GM19438 (cell line): ENCODE measurements at regions not wholly inside any gene's neighbourhood (a gene's known extent, or its start where the extent isn't known, plus 50 kb on each side); places are given as distances from the start of the nearest gene placed in this dataset.
"Not testable (repeated sequence)": the region's sequence is repeated elsewhere in the genome, so short reads cannot be mapped to it uniquely, and the experiment has no call there.

Experiments used
- ATAC-seq: cut with Tn5 transposase; IDR thresholded peaks from one replicate; pipeline ENCODE4 v1.9.1; 2021; ENCODE audit warnings: low read depth; ENCODE audit not compliant: unreplicated experiment

DNA sequence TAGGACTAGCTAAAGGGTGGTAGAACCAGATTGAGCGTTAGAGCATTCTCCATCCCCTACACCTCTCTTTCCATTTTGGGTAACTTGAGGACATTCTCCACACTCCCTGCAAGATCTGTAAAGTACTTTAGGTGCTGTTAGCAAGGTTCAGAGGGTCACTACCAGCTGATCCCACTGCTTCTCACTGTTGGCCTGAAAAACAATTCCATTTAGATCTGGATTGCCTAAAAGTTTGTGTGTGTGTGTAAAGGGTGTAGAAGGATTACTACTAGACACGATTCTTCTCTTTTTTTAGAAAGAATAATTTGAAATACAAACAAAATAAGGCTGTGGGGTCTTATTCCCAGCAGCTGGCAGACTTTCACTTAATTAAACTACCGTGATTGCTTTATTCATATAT, 95.1 kb upstream of the TMEM178A start:
- ATAC-seq: no peak

DNA sequence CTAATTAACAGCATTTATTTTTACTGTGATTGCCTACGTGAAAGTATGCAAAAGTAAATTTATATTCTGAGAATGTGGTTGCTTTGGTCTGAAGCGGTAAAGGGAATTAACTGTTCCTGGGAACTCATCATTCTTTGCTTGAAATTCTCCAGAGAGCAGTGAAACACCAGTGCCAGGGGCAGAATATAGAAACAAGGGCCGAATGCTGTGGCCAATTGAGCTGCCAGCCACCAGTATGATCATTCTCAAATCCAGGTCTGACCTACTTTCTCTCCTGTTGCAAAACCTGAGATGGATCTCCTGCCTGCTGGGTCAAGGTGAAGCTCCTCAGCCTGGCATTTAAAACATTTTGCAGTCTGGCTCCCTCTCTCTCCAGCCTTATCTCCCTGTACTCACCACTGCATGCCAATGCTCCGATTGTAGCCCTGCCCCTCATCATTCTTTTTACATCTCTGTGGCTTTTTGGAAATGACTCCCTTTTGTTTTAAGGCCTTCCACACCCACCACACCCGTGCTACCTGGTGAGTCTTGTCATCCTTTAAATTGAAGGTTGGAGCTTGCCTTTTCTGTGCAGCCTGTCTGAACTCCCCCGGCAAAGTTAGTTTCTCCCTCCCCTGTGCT, 94.5 kb upstream of the TMEM178A start:
- no peak for ATAC-seq

DNA sequence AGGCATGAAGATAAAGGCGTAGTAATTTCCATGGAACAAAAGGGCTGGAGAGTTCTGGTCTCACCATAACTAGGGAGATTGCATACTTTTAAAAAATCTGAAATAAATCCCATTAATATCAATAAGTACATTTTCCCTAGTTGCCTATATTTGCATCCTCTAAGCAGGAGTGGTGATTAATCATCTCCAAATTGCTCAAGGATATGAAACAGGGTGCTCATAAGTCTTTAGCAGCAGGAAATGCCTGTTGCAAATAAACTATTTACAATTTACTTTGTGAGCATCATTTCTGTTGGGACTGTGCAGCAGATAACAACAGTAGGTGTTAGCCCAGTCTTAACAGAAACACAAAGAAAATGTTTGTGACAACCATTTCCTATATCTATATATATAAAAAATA, 92.4 kb upstream of the TMEM178A start:
- ATAC-seq: no peak

DNA sequence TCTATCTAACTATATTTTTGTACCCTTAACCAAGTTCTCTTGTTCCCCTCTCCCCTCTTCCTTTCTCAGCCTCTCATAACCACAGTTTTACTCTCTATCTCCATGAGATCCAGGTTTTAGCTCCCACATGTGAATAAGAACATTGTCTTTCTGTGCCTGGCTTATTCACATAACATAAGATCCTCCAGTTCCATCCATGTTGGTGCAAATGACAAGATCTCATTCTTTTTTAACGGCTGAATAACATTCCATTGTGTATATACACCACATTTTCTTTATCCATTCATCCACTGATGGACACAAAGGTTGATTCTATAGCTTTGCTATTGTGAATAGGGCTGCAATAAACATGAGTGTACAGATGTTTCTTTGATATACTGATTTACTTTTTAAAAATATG, 83.9 kb upstream of the TMEM178A start:
- no peak for ATAC-seq

DNA sequence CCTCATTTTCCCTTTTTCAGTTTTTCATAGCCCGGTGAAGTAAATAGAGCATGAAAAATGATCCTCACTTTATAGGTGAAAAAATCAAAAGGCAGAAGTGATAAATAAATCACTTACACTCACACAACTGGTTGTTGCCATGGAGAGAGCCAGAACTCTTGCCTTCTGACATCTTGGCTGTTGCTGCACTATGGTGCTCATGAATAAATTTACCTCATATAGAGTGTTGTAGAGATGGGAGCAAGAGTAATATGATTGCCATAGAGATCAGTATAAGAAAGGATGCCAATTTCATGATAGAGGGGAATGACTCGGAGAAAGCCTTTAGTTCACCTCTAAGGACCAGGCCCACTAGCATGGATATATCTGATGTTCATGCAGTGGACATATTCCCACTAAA, 82.5 kb upstream of the TMEM178A start:
- ATAC-seq: no peak

DNA sequence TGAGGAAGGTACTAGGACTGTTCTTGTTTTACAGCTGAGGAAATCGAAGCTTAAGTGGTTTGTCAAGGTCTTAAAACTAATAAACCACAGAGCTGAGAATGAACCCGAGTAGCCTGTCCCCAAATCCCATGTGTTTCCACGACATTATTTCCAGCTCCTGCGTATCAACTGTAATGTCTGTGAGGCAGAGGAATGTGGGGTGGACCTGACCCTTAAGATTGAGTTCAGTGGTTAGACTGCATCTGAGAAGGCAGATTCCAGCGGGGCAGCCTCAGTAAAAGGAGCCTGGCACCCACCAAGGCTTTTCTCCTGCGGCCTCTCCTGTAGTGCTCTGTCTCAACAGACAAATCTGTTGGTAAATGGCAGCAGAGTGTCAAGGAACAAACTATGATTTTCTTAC, 81.9 kb upstream of the TMEM178A start:
- ATAC-seq: no peak

DNA sequence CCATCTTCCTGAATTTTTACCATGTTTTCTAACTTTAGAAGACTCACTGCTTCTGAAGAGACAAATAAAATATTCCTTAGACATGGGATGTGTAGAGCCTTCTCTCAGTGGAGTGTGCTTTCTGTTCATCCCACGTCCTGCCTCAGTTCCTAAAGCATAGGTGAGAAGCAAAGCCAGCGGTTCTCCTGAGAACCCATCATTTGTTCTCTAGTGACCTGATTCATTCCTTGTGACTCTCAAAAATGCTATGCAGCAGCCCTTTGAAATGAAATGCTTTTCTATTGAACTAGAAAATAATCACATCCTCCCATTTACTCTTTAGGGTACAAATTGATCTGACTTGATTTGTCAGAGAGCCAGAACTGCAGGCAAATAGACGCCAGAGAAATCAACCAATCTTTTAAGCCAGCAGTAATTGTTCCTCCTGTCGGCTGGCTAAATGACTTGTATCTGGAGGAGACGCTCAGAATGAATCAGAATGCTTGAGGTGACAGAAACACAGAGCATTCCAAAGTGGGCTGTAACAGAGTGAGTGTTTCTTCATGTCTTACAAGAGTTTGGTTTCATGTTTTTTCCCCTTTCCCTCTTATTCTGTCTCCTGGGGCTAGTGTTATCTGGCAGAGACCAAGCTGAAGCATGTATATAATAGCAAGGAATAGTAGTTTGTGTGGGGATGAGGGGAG, 81.3 kb upstream of the TMEM178A start:
- ATAC-seq: no peak

DNA sequence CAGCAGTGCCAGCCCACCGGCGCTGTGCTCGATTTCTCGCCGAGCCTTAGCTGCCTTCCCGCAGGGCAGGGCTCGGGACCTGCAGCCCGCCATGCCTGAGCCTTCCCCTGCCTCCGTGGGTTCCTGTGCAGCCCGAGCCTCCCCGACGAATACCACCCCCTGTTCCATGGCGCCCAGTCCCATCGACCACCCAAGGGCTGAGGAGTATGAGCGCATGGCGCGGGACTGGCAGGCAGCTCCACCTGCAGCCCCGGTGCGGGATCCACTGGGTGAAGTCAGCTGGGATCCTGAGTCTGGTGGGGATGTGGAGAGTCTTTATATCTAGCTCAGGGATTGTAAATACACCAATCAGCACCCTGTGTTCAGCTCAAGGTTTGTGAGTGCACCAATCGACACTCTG, 80.2 kb upstream of the TMEM178A start:
- not testable (repeated sequence) for ATAC-seq

DNA sequence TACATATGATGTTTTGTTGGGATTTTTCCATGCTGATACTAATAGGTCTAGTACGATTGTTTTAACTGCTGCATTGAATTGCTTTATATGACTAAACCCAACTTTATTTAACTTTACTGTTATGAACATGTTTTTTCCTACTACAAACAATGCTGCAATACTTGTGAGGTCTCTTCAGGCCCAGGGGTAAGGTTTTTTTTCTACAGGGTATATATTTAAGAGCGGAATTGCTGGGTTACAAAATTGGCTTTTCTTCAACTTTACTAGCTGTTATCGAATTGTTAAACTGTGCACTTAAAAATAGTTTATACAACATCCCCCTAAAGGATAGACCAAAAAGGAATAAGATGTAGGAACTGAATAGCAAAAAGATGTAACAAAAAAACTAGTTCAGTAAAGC, 78.5 kb upstream of the TMEM178A start:
- no peak for ATAC-seq

DNA sequence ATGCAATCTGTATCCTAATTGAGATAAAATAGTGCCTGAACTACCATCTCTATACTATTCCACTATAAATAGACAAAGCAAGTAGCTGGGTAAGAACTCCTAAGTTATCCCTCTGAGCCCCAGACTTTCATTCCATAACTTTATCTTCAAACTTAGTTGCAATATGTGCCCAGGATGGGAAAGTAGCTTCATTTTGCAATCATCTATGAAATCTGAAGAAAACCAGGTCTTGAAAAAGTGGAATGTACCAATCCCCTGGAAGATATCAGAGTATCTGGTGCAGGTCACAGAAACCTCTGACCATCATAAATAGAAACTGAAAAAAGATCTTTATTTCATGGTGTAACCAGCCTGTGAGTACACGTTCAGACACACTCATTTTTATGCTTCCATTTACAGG, 78.1 kb upstream of the TMEM178A start:
- no peak for ATAC-seq

DNA sequence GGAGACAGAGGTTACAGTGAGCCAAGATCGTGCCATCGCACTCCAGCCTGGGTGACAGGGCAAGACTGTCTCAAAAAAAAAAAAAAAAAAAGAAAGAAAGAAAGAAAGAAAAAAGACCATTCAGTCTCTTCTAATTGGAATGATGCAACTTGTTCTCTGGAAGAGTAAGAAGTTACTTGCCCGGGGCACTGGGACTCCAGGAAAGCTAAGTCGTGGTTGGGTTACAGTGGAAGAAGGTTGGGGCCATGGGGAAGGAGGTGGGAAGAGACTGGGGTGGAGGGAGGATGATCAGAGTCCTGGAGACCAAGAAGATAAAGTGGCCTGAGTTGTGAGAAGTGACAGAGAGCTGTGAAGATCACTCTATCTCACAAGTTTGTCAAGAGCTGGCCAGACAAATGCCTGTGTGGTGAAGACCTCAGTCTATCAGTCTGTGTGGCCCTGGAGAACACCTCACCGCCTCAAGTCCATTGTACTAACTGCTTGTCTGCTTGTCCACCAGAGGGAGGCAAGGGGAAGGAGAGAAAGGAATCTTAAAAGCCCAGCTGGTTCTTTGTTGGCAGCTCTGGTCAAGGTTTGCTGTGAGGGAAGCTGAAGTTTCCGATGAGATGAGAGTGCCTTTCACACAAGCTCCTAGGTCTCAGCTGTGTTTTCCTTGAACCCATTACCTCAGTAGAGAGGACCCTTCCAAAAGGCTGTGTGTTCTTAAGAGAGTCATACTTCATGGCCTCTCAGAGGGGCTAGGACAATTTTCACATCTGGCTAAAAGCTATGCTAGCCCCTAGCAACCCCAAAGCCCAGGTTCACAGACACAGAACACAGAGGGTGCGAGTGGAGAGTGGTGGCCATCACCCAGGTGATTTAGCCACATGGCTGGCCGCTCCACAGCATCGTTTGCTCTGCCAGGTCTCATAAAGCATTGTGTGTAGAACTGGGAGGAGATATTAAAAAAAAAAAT, 72.0 kb upstream of the TMEM178A start:
- ATAC-seq: no peak

DNA sequence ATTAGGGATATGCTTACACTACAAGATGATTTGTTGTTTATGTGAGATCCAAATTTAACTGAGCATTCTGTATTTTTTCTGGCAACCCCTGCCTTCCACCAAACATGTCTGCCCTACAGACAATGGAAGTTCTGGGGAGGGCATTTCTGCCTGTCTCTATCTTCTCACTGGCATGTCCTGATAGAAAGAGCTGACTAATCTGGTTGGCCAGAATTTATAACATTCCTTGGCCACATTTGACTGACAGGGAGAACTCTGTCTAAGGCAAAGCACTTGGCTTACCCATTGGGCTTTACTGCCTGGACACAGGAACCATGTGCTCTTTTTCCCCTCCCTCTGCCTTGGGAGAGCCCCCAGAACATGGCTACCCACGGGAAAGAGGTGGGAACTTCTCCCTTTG, 70.6 kb upstream of the TMEM178A start:
- no peak for ATAC-seq

DNA sequence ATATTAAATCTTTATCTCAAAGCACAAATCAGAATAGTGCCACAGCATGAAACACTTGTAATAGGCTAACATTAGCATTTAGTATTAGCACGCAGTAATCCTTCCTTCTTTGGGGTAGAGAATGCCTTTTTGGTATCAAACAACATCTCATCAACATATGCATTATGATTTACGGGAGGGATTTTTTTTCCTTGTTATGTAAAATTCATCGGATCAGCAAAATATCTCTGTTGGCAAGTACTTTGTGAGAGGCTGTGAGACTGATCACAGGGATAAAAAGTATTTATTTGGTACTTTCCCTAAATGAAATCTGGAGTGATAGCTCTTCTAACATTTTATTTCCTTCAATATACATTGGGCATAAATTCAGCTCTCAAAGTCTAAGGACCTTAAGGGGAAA, 68.4 kb upstream of the TMEM178A start:
- no peak for ATAC-seq

DNA sequence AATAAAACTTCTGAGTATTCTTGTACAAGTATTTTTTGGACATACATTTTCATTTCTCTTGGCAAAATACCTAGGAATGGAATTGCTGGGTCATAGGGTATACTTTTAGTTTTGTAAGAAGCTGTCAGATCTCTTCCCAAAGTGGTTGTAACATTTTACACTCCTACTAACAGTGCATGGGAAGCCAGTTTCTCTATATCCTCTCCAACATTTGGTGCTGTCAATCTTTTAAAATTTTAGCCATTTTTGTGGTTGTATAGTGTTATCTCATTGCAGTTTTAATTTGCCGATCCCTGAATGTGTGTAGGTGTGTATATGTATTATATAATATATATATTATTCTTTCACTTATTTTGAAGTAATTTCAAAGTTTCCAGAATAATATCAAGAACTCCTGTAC, 63.1 kb upstream of the TMEM178A start:
- no peak for ATAC-seq

DNA sequence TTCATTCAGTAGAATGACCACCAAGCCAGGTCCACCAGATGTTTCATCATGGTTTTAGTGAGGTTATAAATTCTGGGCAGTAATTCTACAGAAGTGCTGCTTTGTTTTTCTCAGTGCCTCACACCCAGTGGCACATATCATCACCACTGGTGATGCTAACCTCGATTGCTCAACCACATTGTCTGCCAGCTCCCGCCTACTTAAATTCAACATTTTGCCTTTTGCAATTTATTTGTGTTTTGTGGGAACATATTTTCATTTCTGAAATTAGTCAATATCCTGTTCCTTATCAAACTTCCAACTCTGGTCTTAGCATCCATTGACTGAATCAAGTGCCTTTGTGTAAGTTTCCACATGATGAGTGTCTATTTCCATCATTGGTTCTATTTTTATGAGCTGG, 62.3 kb upstream of the TMEM178A start:
- no peak for ATAC-seq

DNA sequence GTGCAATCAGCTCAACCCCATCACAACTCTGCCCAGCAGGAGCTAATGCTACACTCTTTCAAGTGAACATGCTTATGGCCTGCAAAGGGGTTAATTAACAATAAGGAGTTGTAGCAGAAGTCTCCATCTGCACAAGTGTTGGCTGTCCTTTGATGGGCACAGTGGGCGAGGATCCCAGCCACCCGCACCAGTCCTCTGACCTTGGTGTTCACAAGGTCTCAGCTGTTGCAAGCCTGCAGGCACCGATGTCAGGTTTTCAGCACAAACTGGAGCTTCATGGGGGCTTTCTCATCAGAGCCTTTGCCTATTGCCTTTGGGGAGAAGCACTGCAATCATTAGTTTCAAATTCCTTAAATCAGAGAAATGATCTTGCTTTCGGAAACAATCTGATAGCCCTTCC, 60.9 kb upstream of the TMEM178A start:
- no peak for ATAC-seq

DNA sequence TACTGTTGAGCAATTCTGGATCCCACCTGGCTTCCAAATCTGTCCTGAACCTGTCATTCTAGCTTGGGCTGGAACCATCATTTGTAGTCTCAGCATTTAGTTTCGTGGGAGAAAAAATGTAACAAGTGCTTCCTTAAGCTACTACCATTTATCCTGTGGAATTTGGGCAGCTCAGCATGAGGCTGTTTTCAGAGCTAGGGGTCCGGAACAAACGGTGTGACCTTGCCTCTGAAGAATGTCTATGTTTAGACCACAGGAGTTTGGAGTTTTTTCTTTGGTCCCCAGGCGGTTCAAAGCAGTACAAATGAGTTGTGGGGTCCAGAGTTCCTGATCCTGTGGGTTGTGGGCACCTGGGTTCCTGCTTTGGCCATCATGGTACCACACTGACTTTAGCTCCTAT, 59.1 kb upstream of the TMEM178A start:
- ATAC-seq: no peak

DNA sequence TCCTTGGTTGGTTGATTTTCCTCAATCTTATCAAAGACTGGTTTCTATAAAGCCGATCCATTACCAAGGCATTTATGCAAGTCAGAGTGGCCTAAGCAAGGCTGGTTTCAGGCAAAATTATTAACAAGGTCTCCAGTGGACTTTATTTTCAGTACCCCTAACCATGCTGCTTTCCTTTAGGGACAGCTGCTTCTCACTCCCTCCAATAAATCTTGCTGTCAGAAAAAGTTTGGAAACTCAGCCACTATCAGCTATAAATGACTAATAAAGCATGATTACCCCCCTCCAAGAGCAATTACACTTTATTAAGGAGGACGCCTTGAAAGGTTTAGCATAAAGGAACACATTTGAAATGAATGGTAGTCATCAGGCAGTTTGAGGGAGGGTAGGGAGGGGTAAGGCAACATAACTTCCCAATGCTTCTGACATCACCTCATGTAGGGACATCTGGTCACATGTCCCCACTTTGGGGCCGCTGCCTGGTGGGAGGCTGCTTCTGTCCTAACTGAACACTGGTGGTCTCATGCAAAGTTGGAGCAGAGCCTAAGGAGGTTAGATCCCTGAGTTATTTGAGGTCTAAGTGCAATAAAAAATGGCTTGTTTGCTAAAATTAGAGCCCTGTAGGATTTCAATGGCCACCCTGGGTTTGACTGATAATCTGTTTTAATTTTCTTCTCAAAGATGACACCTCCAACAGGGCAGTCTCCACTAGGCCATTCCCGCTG, 58.0 kb upstream of the TMEM178A start:
- no peak for ATAC-seq

DNA sequence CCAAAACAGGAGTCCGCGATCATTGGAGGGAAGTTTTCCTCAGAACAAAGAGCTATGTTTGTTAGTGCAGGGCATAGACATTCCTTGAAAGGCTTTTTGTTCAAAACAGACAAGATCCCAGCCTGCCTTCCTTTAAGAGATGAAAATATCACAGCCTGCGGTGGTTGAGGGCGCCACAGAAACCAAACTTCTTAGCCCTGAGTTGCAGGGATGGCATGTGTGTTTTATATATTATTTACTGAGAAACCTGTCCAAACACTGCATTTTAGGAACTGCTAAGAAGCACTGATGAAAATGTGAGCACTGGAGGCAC, 57.5 kb upstream of the TMEM178A start:
- no peak for ATAC-seq

DNA sequence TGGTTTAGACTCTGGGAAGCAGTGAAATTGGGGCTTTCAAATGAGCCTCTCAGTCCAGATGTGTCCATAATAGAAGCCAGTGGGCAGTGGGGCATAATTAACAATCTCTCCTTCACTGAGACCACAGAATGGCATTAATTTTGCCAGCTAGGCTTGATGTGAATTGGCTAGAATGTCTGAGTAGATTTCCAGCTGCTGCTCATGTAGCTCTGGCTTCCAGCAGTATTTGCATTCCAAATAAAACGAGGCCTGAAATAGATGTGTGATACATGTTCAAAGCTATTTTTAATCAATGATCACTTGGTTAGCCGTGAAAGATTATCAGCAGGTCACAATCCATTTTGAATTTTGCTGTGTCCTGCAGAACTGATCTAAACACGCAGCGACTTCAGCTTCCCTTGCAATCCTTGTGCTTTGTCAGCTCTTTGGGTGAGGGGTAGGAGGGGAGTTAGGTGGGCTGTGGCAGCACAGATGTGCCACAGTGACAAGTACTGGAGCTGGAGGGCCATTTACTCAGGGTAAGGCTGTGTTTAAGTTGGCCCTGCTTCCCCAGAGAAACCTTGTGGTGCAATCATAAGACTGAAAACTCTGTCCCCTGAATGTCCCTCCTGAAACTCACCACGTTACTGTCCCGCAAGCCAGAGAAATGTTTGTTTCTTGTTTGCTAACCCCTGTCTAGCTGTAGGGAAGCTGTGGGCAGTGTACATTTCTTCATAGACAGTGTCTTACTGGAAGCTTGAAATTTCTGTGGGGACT, 56.9 kb upstream of the TMEM178A start:
- no peak for ATAC-seq
